Panc1 (cell line): ENCODE measurements at regions not wholly inside any gene's neighbourhood (a gene's known extent, or its start where the extent isn't known, plus 50 kb on each side); places are given as distances from the start of the nearest gene placed in this dataset.

Experiments used
- ATAC-seq: fragments of 200-7000 bp; cut with Tn5 transposase; 2 replicates; pipeline ENCODE4 v1.9.1; 2020; ENCODE audit warnings: mild to moderate bottlenecking, moderate library complexity
- BruUV-seq: library from RNA; stranded (reverse); fragments of 400-500 nt; replicated peaks from 2 replicates; lab custom pipeline; 2021; lab: Mats Ljungman, UMichigan
- CTCF ChIA-PET: fragments of 300-600 bp; sonication (Branson Sonifier 250); formaldehyde crosslinking; loops from one replicate; lab custom pipeline; 2022; ENCODE audit warnings: antibody characterized with exemption; lab: Charles Lee
- POLR2A ChIA-PET: fragments of 300-600 bp; sonication (Branson Sonifier 250); formaldehyde crosslinking; loops from one replicate; lab custom pipeline; 2022; ENCODE audit warnings: antibody characterized with exemption; lab: Charles Lee
- DNase-seq: peaks from one replicate; pipeline ENCODE4 v3.0.0-alpha.2; 2010; ENCODE audit warnings: low read depth, low spot score
- H3K27ac ChIP-seq: 2 replicates; pipeline ENCODE4 v1.5.1; 2011; ENCODE audit warnings: mild to moderate bottlenecking, low read length, inconsistent platforms
- H3K27me3 ChIP-seq: fragments of 200-500 bp; sonication (Bioruptor generic); 2 replicates; pipeline ENCODE4 v1.6.0; 2014; ENCODE audit warnings: low read length, inconsistent platforms; ENCODE audit not compliant: control insufficient read depth, insufficient read depth
- H3K36me3 ChIP-seq: fragments of 200-500 bp; sonication (Bioruptor generic); 2 replicates; pipeline ENCODE4 v1.5.1; 2014; ENCODE audit warnings: inconsistent platforms, mild to moderate bottlenecking, low read length, moderate library complexity; ENCODE audit not compliant: control insufficient read depth, insufficient read depth
- H3K4me1 ChIP-seq: 2 replicates; pipeline ENCODE4 v1.5.1; 2011; ENCODE audit warnings: inconsistent platforms, mild to moderate bottlenecking, low read length, moderate library complexity; ENCODE audit not compliant: control insufficient read depth, insufficient read depth
- H3K4me3 ChIP-seq, 2 experiments: 2 replicates each; pipeline ENCODE4 v1.5.1; 2011 to 2012; ENCODE audit warnings: low read depth in 2 of 2, low read length in 2 of 2, mild to moderate bottlenecking in 2 of 2, inconsistent platforms in 1 of 2, moderate library complexity in 1 of 2
- H3K9me3 ChIP-seq: fragments of 200-500 bp; sonication (Bioruptor generic); 2 replicates; pipeline ENCODE4 v1.5.1; 2014; ENCODE audit warnings: low read depth, mild to moderate bottlenecking, inconsistent platforms, low read length, moderate library complexity; ENCODE audit not compliant: control insufficient read depth, insufficient read depth
- POLR2AphosphoS5 ChIP-seq: IDR thresholded peaks from 2 replicates; pipeline ENCODE4 v1.6.1; 2012; ENCODE audit warnings: mild to moderate bottlenecking, low read depth, low read length, moderate library complexity
- SIN3A ChIP-seq: IDR thresholded peaks from 2 replicates; pipeline ENCODE4 v1.6.1; 2012; ENCODE audit warnings: low read depth, mild to moderate bottlenecking, low read length, moderate library complexity, borderline replicate concordance; ENCODE audit not compliant: insufficient read depth
- TCF7L2 ChIP-seq: IDR thresholded peaks from 2 replicates; pipeline ENCODE4 v1.6.1; 2011; ENCODE audit warnings: mild to moderate bottlenecking, low read depth, low read length, inconsistent platforms
- in situ Hi-C: cut with HindIII; loops from 2 replicates; pipeline ENCODE4 v1.10.0; 2016; ENCODE audit warnings: low sequenced_read_pairs, low pct_unique_long_range_greater_than_20kb
- intact Hi-C: fragments of 100-400 bp; cut with micrococcal nuclease; formaldehyde crosslinking; loops from one replicate; pipeline ENCODE4 v1.10.0; 2022; ENCODE audit not compliant: unreplicated experiment
- TF ChIP-seq, protein P1 (sequence below): fragments of 450-650 bp; IDR thresholded peaks from 2 replicates; pipeline ENCODE4 v1.5.1; 2017; ENCODE audit warnings: mild to moderate bottlenecking
- TF ChIP-seq, protein P2 (sequence below), 2 experiments: IDR thresholded peaks; 2 replicates each; pipeline ENCODE4 v1.6.1; 2011 to 2012; ENCODE audit warnings: low read depth in 2 of 2, control low read depth in 1 of 2, low read length in 1 of 2, mild to moderate bottlenecking in 1 of 2, moderate library complexity in 1 of 2; ENCODE audit not compliant: insufficient read depth in 1 of 2

DNA sequence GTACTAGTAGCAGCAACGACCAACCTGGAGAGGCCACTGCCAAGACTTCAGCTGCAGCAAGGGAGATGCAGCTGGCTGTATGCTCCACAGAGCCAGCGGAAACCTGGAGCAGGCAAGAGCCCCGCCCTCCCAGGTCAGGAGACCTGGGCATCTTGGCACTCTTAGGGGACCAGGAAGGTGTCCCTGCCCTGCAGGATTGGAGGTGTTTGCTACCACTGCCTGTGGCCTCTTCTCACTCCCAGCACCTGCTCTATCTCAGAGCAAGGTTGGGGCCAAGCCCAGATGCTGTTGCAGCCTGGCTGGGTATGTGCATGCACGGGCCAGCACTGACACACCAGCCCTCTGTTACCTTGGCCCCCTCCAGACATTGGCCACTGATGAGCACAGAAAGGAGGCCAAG, 1512.8 kb downstream of the REEP3 start:
- ATAC-seq (no peak), DNase-seq (no peak)
- intact Hi-C loops: no loop called here
- H3K4me3 ChIP-seq: no peak overlapping the region
- no TSS peak for BruUV-seq
- ChIA-PET CTCF (no interaction called here), POLR2A (no interaction called here)
- H3K27me3 ChIP-seq: no peaks in the 10 kb centered on the region
- TF ChIP-seq POLR2AphosphoS5: no peak
- TF ChIP-seq, protein P1, sequence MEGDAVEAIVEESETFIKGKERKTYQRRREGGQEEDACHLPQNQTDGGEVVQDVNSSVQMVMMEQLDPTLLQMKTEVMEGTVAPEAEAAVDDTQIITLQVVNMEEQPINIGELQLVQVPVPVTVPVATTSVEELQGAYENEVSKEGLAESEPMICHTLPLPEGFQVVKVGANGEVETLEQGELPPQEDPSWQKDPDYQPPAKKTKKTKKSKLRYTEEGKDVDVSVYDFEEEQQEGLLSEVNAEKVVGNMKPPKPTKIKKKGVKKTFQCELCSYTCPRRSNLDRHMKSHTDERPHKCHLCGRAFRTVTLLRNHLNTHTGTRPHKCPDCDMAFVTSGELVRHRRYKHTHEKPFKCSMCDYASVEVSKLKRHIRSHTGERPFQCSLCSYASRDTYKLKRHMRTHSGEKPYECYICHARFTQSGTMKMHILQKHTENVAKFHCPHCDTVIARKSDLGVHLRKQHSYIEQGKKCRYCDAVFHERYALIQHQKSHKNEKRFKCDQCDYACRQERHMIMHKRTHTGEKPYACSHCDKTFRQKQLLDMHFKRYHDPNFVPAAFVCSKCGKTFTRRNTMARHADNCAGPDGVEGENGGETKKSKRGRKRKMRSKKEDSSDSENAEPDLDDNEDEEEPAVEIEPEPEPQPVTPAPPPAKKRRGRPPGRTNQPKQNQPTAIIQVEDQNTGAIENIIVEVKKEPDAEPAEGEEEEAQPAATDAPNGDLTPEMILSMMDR: no peak
- TF ChIP-seq, protein P2, sequence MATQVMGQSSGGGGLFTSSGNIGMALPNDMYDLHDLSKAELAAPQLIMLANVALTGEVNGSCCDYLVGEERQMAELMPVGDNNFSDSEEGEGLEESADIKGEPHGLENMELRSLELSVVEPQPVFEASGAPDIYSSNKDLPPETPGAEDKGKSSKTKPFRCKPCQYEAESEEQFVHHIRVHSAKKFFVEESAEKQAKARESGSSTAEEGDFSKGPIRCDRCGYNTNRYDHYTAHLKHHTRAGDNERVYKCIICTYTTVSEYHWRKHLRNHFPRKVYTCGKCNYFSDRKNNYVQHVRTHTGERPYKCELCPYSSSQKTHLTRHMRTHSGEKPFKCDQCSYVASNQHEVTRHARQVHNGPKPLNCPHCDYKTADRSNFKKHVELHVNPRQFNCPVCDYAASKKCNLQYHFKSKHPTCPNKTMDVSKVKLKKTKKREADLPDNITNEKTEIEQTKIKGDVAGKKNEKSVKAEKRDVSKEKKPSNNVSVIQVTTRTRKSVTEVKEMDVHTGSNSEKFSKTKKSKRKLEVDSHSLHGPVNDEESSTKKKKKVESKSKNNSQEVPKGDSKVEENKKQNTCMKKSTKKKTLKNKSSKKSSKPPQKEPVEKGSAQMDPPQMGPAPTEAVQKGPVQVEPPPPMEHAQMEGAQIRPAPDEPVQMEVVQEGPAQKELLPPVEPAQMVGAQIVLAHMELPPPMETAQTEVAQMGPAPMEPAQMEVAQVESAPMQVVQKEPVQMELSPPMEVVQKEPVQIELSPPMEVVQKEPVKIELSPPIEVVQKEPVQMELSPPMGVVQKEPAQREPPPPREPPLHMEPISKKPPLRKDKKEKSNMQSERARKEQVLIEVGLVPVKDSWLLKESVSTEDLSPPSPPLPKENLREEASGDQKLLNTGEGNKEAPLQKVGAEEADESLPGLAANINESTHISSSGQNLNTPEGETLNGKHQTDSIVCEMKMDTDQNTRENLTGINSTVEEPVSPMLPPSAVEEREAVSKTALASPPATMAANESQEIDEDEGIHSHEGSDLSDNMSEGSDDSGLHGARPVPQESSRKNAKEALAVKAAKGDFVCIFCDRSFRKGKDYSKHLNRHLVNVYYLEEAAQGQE (IDR thresholded peaks at IDR 0.05; ENCODE audit: insufficient read depth in 1 of 2, low read depth in 2 of 2, low read length in 1 of 2): no peak
- TF ChIP-seq TCF7L2: no peak
- TF ChIP-seq SIN3A: no peak
- H3K9me3 ChIP-seq: peaks cover 8% of the 10 kb centered on the region; the same call in 1 of the 2 replicates
- no peaks in the 10 kb centered on the region for H3K36me3 ChIP-seq
- in situ Hi-C loops: no loop called here
- H3K4me1 ChIP-seq: no peaks in the 10 kb centered on the region
- H3K27ac ChIP-seq: no peak overlapping the region

DNA sequence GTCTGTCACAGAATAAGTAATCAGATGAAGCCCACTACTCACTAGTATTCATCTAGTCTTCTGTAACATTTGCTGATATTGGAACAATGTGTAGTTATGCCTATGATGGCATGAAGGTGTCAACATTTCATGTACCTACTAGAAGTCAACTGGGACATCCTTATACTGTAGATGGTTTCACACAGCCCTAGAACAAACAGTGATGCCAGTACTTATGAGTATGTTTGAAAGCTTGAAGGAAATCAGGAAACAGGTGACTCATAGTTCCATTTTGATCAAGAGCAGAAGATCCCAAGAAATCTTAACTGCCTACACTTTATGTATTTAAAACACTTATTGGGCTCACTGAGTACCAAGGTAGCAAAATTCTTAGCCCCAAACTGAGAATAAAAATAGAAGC, 1519.6 kb downstream of the REEP3 start:
- Histone ChIP-seq H3K4me3 (no peak overlapping the region), H3K27me3 (no peaks in the 10 kb centered on the region), H3K4me1 (no peaks in the 10 kb centered on the region), H3K9me3 (no peaks in the 10 kb centered on the region; the same call in 1 of the 2 replicates), H3K36me3 (no peaks in the 10 kb centered on the region), H3K27ac (no peak overlapping the region)
- POLR2A ChIA-PET: no interaction called here
- no peak for DNase-seq
- in situ Hi-C loops (no loop called here), intact Hi-C loops (no loop called here)
- CTCF ChIA-PET: no interaction called here
- ATAC-seq: no peak
- TF ChIP-seq, protein P2 (IDR thresholded peaks at IDR 0.05; ENCODE audit: insufficient read depth in 1 of 2, low read depth in 2 of 2, low read length in 1 of 2): no peak
- TF ChIP-seq, protein P1: no peak
- no peak for TF ChIP-seq POLR2AphosphoS5
- TF ChIP-seq TCF7L2: no peak
- TF ChIP-seq SIN3A: no peak
- BruUV-seq: no TSS peak
